ENCODE measurements at regions not wholly inside any gene's neighbourhood (a gene's known extent, or its start where the extent isn't known, plus 50 kb on each side); places are given as distances from the start of the nearest gene placed in this dataset.

DNA sequence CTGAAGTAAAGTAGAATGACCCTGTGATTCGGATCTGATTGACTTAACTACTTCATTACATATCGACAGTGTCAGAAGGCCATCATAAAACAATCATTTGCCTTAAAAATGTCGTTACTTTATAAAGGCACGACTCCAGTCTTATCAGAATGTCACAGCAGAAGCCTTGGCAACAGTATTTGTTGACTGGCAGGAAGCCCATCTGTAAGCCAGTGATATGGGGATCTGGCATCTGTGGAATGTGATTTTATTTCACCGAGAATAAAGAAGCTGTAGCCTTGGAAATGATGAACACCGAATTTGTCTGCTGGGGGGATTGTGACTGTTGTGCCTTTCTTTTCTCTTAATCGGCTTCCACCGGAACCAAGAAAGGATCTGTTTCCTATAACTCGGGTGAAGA, 362.5 kb downstream of the TDRD3 start:
- no peak for DNase-seq

- DNase-seq, result no peak
These were observed 361.6 kb downstream of the TDRD3 start for GRCh38 chr13:60758637-60759036.

- no peak for DNase-seq
These were observed 360.6 kb downstream of the TDRD3 start for GRCh38 chr13:60757501-60758215.

- DNase-seq, result no peak
These were observed 359.3 kb downstream of the TDRD3 start for GRCh38 chr13:60756306-60756705.

DNA sequence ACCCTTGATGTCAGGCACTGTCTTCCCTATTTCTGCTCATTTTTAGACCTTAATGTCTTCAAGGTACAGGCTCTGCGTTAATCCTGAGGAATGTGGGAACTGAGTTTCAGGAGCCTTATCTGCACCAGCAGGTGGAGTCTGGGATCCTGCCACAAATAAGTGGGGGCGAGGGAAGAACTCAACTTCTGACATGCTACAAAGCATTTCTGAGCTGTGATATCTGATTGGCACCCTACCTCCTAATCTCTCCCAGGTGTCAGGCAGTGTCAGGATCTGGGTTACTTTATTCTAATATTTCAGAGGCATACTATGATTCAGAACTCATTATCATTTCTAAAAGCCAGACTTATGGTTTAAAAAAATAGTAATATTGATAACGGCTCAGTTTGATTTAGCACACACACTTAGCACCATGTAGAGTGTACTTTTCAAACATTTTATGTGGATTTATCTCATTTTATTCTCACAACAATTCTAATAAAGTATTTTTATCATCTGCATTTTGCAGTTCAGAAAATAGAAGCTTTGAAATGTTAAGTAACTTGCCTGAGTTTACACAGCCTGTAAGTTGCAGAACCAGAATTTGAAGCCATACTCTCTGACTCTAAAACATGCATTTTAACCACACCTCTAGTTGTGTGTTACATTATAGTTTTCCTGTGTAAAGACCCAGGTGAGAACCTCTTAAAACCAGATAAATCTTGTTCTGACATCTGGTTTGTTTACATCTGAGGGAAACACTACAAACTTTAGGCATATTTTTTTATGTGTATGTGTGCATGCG, 358.6 kb downstream of the TDRD3 start:
- no peak for DNase-seq

- no peak for DNase-seq
These were observed 357.4 kb downstream of the TDRD3 start for GRCh38 chr13:60754211-60755090.

DNA sequence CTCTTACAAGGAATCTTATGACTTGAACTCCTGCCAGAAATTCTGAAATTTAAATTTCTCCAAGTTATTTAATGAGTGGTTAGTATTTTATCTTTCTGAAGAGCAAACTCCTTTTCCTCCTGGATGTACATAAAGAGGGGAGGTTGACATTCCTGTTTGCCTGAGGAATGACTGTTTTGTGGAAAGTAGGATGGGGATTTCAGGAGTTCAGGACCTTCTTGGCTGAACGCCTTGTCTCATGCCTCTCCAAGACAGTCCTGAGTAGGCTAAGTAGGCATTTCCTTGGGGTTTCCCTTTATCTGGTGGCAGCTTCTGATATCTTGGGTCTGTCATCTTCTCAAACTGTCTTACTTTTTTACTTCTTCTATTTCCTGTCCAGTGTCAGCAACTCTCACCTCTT, 356.6 kb downstream of the TDRD3 start:
- DNase-seq, result no peak

- DNase-seq, result no peak
These were observed 348.3 kb downstream of the TDRD3 start for GRCh38 chr13:60745343-60745742.

DNA sequence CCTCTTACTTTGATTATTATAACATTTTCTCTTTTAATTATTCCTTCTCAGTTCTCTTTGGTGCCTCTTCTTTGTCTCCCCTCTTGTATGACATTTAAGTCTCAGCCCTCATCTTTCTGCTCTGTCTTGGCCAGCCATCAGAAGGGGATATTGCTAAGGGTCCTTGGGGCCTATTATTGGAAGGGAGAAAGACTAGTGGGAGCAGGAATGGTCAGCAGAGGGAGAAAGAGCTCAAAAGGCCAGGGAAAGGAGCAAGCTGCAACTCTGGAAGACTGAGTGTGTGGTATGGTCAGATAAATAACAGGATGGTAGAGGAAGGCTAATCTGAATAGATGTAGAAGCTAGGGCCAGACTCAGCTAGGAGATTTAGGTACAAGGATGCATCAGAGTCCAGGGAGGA, 336.9 kb downstream of the TDRD3 start:
- no peak for DNase-seq

DNA sequence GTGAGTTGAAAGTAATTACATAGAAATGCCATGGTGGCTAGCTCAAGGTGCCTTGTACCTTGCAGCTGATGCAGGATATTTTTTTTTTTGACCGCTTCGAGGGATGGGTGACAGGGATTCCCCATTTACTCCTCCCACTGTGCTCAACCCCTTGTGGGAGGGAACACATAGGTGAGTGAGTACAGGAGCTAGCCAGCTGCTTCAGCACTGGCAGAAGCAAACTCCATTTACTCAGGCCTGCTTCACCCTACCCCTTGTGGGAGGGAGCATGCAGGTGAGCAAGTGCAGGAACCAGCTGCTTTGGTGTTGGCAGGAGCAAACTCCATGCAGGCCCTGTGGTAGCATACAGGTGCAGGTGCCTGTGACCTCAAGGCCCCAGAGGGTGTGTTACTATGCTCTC, 330.1 kb downstream of the TDRD3 start:
- no peak for DNase-seq

- no peak for DNase-seq
These were observed 324.0 kb downstream of the TDRD3 start for GRCh38 chr13:60721063-60721462.

- no peak for DNase-seq
These were observed 323.6 kb downstream of the TDRD3 start for GRCh38 chr13:60720590-60720989.

GRCh38 chr13:60716313-60716712, 319.3 kb downstream of the TDRD3 start:
- DNase-seq, result no peak

- DNase-seq, result no peak
These were observed 310.9 kb downstream of the TDRD3 start for GRCh38 chr13:60707878-60708277.

GRCh38 chr13:60701895-60702294, 304.9 kb downstream of the TDRD3 start:
- DNase-seq, result no peak

DNA sequence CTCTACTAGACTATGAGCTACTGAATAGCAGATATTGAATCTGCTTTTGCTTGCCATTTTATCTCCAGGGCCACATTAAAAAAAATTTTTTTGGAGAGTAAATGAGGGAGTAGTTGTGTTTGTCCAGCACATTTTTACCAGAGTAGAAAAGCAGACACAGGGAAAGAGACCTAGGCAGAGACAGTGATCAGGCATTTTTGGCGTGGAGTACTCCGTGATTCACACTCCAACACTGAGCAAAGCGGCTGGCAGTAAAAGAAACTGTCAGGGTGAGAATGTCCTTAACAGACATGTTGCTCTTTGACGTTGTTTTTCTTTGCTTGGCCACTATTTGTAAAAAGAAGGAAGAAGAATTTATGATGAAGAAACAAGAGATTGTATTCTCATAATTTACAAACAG, 304.0 kb downstream of the TDRD3 start:
- no peak for DNase-seq

DNA sequence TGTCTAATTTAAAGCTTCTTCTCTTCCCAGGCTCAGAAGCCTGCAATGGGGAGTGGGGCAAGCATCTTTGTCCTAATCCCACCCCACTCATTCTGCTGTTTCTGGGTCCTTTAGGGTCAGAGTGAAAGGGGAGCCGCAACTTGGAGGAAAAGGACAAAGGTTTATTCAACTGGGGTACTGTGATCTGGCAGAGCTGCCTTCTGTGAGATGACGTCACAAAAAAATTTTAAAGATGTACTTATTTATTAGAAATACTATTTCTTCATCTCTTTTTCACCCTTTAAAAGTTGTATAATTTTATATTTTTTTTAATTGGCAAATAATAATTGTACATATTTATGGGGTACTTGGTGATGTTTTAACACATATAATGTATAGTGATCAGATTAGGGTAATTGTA, 302.6 kb downstream of the TDRD3 start:
- no peak for DNase-seq

DNA sequence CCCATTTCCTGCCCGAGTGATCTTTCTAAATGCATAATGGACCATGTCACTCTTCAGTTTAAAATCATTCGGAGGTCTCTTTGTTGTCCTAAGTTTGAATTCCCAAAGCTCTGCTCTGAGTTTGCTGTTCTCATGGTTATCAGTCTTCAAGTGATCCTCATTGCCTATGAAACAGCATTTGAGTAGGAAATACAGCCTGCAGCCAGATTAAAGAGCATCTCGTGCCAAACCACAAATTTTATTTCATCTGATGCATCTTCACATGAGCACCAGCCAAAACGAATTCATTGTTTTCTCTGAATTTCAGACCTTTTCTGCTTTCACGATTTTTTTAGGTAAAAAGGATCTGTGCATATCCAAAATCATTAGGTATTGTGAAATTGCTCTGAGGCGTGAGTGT, 299.6 kb downstream of the TDRD3 start:
- DNase-seq, result no peak

- DNase-seq, result no peak
These were observed 294.2 kb downstream of the TDRD3 start for GRCh38 chr13:60691268-60691667.

DNA sequence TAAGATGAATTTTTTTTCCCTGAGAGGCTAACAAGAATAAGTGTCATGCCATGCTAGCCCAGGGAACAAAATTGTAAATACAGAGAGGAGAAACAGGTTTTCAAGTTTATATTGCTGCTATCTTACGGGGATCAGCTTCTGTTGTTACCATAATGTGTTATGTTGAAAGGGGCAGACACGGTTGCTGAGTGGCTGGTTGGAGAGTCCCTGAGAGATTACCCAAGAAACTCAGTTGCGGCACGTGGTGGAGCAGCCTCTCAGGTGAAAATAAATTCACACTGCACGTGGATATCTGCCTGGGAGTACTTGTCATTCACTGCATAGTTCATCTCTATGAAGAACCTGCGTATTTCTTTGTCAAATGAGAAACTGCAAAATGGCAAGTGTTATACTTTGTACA, 293.6 kb downstream of the TDRD3 start:
- no peak for DNase-seq

DNA sequence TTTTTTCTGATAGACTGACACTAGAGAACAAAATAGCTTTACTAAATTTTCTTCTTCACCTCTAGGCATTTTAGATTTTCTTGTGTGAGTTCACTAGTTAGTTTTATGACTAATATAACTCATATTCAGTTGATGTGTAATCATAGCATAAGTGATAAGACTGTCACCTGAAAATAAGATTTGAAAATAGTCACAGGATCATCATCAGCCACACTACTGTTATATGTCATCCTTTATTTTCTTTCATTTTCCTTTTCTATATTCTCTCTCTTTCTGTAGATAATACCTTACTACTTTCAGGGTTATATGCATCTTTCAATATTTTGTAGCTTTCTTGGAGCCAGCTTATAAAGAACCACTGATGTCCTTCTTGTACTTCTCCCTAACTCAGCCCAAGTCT, 292.6 kb downstream of the TDRD3 start:
- no peak for DNase-seq

DNA sequence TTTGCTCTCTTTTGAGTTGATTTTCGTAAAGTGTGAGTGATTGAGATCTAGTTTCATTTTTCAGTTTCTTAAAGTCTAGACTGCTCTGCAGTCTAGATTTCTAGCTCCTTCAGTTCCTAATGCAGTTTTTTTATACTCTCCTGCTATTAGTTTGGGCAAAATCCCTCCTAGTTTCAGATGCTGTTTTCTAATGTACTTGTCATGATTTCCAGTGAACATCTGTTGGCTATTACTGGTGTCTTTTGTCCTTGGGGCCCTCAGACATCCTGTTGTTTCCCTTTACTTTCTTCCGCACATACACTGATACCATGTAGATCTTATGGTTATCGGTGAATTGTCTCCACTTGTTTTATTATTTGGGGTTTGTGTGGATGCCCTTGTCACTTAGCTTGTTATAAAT, 292.1 kb downstream of the TDRD3 start:
- no peak for DNase-seq

DNA sequence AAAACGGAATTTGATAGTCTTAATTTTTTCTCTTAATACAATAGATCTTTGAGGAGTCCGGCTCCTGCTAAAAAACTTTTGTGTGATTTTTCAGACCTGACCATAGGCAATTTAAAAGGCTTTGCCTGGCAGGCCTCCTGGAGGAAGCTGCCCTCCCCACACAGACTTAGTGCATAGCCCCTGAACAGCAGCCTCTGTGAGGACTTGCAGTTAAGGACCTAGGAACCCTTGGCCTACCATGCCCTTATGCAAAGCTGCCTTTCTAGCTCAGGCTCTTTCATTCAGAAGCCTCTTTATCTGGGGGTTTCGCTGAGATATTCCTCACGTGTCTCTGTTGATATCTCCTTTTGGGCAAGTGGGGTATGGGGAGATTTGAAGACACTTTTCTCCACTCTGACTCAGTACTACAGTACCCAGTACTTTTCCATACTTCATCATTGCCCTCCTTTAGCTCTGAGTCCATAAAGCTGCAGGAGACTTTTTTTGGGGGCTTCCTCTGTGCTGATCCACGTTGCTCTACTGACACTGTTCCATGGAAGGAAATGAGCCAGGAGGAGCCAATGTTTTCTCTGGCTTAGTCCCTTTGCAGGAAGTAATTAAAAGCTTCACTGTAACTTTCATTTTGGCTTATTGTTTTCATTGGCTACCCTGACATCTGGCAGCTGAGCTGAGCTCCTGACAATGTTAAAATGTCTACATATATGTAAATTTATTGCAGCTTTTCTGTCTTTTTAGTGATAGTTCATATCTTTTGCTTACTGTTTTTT, 283.1 kb downstream of the TDRD3 start:
- DNase-seq, result no peak
